GM19351 (cell line): ENCODE measurements at regions not wholly inside any gene's neighbourhood (a gene's known extent, or its start where the extent isn't known, plus 50 kb on each side); places are given as distances from the start of the nearest gene placed in this dataset.

Source experiments
- ATAC-seq: cut with Tn5 transposase; IDR thresholded peaks from one replicate; pipeline ENCODE4 v1.9.1; 2021; ENCODE audit warnings: mild to moderate bottlenecking, moderate library complexity; ENCODE audit not compliant: unreplicated experiment

DNA sequence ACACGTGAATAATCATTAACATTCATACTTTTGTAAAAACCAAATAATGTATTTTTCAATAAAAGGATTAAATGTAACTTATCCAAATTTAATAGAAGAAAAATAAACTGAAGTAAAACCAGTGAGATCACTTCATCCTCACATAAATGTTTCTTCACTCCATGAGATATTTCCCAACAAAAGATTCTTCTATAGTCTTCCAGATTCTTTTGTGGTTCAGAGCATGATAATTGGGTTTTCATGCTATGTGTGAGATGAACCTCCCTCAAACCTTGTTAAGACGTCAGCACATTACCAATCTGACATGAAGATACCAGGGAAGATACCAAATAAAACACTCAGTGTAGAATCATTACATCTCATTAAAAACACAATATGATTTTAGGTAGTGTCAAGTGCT, 62.9 kb upstream of the OXGR1 start:
- ATAC-seq, result no peak

DNA sequence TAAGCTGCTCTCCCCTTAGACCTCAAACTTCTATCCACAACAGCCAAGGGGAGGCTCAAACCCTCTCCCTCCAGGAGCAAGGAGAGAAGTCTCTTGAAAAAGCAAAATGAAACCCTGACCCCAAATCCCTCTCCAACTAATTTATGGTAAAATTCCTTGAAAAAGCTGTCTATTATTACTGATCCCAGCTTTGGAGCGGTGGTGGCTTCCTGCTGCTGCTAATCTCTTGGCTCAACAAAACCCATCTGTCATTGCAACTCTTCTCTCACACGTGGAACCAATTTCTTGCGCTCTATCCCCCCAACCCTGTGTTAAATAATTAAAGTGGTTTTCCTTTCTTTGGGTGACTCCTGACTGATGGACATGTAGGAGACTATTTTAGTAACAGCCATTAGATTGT, 64.1 kb upstream of the OXGR1 start:
- ATAC-seq, result no peak

DNA sequence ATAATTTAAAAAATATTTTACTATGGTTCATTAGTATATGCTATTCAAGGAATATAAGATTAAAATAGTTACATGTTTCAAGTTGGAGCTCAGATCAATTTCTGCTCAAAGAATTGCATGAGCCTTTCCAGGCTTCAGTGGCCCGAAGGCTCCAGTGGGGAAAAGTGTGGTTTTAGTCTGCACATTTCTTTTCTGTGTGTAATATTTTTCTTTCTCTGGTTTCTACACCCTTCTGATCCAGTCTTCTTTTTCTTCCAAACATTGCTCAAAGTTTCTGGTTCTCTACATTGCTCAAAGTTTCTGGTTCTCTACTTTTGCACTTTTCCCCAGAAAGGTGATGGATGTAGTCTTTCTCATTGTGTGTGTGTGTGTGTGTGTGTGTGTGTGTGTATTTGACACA, 64.7 kb upstream of the OXGR1 start:
- no peak for ATAC-seq

DNA sequence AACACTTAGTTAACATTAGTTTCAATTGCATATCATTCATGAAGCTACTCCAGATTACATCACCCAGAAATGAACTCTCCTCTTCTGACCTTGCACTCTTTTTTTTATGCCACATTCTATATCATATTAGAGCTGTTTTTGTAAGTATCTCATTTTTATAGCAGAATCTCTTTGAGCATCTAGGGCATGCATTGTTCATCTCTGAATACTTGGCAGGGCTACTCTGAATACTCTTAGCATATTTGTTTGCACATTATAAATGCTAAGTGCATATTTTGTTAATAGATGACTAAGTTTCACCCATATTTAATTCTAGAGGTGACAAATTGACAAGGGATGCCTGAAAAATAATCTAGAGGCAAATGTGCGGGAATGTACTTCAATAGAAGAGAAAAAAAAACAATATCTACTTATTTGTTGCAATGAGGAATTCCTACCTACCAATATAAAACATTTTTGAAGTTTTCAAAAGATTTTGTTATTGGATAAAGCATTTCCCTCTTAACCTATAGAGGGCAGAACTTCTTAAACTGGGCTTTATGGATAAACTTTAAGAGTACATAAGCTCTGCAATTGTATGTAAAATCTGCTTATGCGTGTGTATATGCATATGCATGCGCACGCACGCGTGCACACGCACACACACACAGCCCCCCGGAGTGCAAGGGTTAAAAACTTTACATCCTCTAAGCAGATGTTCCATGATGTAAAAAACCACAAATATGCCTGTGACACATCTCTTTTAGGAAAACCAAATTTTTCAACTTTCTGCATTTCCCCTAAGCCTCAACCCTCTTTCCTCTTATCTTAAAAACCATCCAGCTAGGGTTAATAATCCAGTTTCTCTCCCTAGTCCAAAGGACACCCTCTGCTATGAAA, 73.0 kb upstream of the OXGR1 start:
- no peak for ATAC-seq

DNA sequence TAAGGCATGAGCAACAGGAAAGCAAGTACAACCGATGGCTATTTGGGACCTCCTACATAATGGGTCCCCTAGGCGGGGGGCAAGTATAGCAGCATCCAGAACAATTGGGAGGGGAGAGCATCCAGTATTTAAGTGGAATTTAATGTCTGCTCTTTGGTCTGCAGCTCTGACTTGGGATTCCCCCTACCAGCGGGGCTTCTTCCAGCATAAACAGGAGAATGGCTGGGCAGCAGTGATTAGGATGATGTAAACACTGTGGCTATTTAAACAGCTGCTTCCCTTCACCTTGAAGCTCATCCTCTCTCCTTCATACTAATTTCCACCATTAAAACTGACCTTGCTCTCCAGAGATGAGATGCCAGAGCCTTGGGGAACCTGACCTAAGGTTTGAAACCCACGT, 73.9 kb upstream of the OXGR1 start:
- no peak for ATAC-seq

DNA sequence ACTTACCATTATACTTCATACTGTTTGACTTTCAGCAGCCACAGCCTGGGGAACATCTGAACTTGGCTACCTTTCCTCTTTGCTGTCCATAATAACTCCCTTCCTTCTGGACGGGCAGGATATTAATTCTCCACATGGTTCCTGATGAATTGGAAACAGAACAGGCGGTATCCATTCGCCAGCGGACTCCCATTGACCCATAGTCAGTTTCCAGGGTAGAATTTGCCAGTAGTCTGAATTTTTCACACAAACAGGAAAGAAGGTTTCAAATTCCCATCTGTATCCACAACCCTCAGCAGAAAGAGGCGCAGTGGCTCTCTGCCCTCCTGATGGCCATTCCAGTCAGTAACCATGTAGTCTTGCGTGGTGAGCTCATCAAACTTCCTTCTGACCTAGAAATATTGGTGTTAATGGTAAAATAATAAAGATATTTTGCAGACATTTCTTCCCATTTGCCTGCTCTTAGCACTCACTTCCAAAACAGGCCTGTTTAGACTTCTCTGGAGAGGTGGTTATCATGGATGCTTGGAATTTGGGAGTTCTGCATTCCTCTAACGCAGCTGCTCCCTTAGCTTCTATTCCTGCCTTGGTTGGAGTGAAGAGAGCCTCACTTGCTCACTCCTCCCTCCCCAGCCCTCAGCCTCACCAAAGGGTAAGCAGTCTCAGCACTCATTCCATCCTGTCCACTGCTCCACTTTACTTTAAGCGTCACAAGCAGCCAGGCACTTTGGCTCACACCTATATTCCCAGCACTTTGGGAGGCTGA, 75.0 kb upstream of the OXGR1 start:
- no peak for ATAC-seq

DNA sequence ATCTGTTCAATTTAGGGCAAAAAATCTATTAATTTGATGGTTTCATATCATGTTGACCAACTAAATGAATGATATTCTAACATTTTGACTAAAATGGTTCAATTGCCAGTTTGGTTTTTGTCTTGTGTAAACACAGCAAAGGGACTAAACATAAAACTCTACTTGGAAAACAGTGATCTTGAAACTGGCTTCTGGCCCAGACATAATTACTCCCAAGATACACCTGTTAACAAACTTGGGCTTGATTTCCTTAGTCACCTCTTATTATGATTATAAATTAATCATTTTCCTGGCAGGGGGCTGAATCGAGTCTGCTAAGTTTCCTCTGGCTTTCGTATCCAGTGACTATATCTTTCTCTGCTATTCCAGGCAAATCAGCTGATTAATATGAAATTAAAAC, 78.0 kb upstream of the OXGR1 start:
- ATAC-seq, result no peak

DNA sequence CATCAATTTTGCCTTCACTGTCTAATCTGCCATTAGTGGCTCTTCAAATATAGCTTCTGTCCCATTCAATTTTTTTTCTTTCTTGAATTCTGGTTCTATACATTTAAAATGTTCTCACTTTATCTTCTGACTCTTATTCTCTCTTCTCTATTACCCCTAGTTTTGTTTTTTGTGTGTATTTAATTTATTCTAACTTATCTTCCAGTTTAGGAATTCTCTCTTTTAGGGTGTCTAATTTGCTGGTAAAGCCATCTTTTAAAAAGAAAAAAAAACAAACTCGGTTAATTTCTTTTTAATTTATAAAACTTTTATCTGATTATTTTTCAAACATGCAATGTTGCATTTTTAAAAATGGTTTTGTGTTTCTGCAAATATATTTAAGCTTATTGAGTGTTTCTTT, 80.3 kb upstream of the OXGR1 start:
- no peak for ATAC-seq

DNA sequence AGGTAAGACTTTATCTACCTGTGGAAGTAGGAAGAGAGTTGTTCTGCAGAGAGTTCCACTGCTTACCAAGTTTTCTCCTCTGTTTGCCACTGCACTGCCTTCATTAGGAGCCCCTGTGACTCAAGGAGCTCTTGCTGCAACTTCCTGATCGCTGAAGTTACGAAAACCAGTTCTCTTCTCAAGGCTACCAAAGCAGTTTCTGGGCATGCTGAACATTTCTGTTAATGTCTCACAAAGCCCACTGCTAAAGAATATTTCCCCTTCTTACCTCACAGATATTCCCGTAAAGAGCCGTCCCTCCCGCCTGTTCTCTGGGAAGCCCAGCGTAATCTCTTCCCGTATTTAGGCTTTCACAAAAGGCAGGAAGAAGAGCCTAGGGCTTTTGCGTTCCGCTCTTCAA, 82.6 kb upstream of the OXGR1 start:
- ATAC-seq, result no peak

DNA sequence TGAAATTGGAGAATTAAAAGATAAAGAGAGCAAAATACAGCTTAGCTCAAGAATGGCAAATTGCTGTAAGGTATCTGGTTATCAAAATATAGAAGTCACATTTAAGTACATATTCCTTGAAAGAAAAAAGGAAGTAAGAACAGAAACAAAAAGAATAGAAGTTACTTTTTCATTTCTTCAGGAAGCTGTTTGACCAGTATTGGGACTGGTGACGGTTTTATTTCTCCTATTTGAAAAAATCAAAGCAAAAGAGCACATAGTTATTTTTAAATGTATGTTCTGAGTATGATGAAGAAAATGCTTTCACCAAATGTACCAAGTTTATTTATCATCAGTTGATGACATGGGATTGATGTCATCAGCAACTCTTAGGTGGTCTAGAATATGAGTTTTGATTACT, 83.1 kb upstream of the OXGR1 start:
- ATAC-seq, result no peak

DNA sequence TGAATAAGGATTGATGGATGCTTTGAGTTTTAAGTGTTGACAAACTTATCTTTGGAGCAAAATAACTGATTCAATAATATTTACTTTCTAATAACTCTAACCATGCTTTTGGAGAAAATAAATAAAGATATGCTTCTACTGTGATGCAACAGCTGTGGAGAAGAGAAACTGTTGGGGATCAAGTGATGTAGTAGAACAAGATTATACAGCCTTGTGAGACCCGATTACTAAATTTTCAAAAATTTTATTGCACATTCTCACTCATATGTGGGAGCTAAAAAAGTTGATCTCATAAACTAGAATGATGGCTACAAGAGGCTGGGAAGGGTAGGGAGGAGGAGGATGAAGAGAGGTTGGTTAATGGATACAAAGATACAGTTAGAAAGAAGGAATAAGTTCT, 85.5 kb upstream of the OXGR1 start:
- ATAC-seq, result no peak

DNA sequence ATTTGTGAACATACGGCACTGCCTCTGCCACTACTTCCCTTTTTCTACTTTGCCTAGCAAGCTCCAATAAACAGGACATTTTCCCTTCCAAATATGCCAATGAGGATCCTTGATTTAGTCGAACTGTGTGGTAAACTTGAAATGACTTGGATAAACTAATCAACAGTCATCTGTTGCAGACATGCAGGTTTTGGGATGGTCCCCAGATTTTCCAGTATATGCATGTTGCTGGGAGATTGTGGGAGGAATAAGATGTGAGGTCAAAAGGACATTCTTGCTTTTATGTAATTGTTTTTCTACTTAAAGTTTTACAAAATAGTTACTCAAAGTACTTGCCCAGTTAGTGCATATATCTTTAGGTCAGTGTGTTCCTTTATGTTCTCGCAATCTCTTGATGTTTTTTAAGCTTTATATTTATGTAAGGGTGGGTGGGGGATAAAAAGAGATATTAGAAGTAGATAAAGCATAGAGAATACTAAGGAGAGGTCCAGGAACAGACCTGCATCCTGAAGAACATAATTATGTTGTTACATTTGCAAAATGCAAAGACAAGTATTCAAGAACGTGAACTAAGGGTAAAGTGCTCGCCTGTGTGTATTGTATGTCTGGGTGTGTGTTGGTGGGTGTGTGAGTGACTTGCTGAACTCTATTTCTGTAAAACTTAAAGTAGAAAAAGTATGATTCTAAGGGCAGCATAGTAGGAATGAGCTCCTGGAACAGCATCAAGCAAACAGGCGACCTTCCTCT, 88.4 kb upstream of the OXGR1 start:
- no peak for ATAC-seq

DNA sequence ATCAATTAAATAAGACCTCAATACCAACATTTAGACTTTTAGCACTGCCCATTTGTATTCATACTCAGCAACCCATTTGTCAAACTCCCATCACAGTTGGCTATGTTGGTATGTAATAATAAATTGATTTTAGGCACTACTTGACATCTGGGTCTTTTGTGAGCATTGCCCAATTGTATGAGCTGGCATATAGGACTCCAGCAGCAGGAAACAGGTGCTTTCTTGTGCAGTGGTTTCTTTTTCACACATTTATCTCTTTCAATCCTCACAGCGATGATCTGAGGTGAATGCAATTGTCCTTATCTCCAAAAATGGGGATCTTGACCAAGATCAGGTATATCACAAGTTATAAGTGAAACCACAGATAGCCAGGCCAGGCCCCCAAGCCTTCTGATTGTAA, 96.9 kb upstream of the OXGR1 start:
- ATAC-seq, result no peak

DNA sequence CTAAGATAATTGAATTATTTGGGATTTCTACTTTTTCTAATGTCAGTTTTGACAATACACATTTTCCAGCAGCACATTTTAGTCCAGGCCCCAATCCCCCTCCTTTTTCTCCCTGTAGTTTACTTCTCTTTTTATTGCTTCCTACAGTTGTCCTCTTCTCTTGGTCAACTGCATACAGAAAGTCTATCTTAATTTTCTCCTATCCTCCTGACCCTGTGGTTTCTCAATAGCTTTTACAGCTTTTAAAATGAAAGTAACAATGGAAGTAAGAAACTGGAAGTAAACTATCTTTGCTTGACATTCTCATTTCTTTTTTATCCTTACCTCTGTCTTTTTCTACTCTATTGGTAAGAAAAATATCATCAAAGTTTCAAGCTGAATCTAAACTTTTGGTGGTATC, 106.5 kb upstream of the OXGR1 start:
- ATAC-seq, result peak; percentile 47

DNA sequence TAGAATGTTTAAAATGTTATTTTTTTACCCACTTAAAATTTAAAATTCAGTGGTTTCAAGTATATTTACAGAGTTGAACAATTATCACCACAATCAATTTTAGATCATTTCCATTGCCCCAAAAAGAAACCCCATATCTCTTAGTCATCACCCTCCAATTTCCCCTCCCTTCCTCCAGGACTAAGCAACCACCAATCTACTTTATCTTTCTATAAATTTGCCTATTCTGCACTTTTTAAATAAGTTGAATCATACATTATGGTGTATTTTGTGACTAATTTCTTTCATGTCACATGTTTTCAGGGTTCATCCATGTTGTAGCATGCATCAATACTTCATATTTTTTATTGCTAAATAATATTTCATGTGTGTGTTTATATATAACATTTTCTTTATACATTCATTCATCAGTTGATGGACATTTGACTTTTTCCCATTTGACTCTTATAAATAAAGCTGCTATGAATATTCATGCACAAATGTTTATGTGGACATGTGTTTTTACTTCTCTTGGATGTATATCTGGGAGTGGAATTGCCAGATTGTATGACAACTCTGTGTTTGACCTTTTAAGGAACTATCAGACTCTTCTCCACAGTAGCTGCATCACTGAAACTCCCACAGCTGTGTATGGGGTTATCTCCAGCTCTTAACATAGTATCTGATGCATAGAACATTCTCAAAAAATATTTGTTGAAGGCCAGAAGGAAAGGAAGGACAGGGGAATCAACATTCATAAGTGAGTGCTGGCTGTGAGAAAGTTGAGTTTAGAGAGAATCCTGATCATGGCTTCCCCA, 107.8 kb upstream of the OXGR1 start:
- no peak for ATAC-seq

DNA sequence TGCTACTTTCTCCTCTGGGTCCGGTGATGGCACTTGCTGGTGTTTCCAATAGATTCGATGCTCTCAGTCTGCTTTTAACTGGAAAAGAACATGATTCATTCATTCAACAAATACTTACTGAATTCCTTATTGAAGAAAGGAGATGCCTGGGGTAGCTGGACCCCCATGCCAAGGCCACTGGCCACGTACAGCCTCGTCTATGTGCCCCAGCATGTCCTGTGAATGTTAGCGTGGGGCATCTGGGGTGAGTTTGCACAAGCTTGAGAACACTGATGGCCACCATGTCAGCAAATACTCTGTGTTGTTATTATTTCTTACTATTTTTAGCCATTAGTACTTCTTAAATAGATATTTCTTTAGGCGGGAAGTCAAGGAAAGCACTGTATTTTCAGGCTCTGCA, 112.0 kb upstream of the OXGR1 start:
- no peak for ATAC-seq

DNA sequence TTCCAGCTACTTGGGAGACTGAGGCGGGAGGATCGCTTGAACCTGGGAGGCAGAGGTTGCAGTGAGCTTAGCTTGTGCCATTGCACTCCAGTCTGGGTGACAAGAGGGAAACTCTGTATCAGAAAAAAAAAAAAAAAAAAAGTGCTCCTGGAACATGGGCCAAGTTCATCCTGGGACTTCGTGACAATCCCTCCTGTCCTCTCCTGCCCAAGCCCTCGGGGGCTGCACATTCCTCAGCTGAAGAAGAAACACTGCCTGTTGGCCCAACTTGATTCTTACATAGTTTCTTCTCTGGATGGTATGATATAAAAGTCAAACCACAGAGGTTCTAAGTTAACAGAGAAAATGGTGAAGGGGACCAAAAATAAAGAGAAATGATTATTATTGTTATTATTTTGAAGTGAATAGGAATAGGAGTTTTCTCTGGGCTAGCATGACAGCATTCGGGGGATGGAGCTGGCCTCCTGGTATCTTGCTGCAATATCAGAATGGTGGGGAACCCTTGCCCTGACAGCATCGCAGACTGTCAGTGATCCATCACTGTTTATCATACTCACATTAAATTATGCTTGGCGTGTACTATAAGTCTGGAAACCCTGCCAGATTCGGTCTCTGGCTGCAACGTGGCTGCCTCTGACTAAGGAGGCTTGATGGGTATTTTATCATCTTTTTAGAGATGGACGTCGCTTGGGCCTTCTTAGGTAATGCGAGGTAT, 113.7 kb upstream of the OXGR1 start:
- no peak for ATAC-seq

DNA sequence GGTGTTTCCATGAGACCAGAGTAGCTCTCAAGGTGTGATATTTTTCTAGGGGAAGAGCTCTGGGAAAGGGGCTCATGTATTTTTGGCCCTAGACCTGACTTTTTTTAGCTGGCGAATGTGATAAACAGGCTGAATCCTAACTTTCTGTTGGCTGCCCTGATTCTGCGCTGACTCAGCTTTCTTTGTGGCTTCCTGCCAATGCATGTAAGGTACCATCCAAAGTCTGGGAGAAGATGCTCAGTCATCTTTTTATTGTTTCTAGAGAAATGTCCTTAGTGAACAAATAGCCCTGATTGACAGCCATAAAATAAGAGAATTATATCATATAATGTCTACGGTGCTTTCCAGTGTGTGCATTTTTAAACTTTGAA, 113.6 kb upstream of the MBNL2 start:
- no peak for ATAC-seq

DNA sequence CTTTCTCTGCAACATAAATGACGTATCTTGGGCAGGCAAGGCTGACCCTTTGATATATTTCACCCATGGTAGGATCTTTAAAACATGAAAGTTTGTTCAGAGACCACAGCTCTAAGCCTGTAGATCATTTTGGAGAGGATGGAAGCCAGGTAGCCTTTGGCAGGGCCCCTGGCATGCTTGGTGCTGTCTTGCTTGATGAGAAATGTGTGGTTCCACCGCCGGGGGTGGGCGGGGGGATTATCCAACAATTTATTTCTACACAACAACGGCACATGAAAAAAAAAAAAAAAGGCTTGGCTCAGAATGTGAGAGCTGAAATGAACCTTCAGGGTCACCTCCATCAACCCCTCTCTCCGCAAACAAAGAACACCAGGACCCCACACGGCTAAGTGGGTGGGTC, 112.9 kb upstream of the MBNL2 start:
- ATAC-seq, result no peak

DNA sequence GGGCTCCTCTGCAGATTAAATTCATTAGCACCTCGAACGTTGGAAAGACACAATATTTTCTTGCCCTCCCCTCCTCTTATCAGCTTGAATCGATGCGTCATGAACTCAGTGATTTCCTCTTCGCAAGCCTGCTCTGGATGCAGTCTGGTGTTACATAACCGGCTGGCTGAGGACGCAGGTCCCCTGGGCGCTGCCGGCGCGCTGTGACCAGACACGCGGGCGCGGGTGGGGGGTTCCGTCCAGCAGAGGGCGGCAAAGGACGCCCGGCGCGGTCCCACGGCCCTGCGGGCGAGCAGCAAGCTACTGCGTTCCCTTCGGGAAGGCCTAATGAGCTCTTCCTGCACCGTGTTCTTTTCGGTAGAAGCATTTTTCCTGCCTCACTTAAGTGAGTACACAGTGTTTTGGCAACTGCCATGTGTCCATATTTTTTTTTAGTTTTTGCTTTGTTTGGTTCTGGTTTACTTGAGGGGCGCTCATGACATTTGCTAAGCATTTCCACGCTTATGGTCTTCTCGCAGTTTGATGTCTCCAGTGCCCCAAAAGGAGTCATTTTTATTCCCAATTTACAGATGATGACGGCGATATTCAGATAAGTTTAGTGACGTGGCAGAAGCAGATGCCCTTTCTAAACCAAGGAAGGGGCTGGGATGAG, 112.2 kb upstream of the MBNL2 start:
- ATAC-seq, result peak; percentile 96
